ENCODE measurements at regions not wholly inside any gene's neighbourhood (a gene's known extent, or its start where the extent isn't known, plus 50 kb on each side); places are given as distances from the start of the nearest gene placed in this dataset.
"Not testable (repeated sequence)": the region's sequence is repeated elsewhere in the genome, so short reads cannot be mapped to it uniquely, and the experiment has no call there.

DNA sequence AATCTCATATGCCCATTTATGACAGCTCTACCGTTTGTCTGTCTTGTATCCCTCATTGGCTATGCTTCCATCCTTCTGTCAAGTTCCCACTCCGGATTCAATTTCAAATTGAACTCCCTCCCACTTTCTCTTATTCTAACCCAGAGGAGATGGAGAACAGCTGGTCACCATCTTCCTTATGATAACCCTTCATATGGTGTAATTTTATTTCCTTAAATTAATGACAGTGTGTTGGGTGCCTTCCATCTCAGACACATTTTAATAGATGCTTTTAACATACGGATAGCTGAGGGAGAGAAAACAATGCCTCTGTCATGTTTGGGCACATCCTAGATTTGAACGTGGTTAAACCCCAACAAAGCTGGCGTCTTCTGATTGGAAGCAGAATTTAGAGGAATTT lies 103.0 kb upstream of the PLXNA2 start:
- DNase-seq (ENCODE audit: low spot score): no peak

DNA sequence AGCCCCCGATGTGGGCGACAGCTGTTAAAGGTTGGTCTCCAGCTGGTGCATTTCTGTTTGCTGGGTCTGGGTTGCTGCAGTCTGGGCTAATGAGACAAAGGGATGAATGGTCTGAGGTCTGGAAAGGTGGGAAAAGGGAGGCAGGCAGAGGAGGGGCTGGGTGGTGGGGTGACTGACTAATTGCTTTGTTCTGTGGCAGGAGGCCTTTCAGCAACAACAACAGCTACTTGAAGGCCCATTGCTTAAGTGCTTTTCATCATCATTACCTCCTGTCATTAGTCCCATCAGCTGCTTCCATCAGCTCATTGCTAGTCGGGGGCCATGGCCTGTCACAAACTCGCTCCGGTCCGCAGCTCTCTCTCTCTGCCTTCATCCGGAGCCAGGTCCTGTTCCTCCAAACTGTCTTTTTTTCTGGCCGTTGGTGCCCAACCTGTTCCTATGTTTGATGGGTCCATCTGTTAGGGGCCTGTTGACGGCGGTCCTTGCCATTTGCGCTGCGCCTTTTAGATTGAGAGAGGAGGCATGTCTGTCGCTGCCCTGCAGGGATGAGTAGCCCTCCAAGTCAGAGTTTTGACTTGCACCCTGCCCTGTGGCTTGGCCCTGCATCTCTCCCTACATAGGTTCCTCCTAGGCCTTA lies 105.6 kb upstream of the PLXNA2 start:
- no peak for DNase-seq (ENCODE audit: low spot score)

DNA sequence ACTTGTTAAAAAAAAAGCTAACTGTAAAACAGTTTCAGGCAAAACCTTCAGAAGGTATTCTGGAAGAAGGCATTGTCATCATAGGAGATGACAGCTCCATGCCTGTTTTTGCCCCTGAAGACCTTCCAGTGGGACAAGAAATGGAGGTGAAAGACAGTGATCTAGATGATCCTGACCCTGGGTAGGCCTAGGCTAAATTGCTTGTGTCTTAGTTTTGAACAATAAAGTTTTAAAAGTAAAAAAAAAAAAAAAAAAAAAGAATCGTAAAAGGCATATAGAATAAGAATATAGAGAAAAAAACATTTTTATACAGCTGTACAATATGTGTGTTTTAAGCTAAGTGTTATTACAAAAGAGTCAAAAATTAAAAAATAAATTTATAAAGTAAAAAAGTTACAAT lies 106.6 kb upstream of the PLXNA2 start:
- no peak for DNase-seq (ENCODE audit: low spot score)

DNA sequence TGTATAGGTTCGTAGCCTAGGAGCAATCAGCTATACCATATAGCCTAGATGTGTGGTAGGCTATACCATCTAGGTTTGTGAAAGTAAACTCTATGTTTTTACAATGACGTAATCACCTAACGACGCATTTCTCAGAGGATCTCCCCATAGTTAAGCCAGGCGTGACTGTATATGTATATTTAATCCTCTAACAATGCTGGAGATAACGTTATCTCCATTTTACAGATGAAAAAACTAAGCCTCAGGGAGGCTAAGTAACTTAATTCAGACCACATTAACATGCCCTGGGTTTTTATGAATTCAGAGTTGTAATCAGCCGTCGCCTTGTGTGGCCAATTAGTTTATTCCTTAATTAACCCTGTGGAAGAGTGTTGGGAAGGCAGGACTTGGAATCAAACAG lies 107.7 kb upstream of the PLXNA2 start:
- DNase-seq (ENCODE audit: low spot score): no peak

DNA sequence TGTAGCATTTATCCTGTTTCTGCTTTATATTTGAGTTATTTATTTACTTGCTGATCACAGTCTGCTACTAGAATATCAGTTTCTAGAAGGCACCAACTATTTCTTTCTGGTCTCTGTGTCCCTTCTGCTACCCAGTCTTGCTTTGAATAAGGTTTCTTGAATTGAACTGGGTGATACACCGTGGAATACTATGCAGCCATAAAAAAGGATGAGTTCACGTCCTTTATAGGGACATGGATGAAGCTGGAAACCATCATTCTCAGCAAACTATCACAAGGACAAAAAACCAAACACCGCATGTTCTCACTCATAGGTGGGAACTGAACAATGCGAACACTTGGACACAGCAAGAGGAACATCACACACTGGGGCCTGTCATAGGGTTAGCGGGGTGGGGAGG lies 109.6 kb upstream of the PLXNA2 start:
- DNase-seq (ENCODE audit: low spot score): not testable (repeated sequence)

DNA sequence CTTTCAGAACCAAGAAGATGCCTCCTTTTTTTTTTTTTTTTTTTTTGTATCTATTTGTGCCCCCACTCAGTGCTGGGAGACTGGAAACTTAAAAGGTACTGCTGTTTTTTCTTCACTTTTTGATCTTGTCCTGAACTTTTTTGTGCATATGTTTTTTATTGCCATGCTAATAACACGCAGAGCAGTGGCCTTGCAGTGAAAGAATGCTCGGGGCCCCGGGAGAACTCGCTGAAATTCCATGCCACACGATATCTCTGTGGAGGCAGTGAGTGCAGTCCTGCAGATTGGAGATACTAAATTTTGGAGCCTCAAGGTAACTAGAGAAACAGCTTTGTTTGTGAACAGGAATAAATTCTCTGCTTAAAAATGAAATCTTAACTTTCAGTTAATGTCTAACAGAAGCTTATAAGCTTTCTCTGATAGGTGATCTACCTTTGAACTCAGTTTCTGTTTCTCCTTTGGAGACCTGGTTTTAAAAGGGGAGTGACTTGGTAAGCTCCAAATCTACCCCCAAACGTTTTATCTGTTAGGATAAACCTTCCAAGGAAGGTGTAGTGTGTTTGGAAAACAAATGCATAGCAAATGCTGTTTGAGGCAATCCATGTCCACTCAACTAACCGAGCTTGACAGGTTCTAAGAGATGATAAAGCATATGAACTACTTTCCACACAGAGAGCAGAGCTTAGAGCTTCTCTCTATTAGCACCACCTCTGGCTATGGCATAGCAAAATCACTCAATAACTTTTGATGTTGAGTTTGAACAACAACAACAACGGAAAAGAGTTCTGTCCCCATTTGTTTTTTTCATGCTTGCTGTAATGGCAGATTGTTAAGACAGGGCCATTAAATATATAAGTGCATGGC lies 113.7 kb upstream of the PLXNA2 start:
- DNase-seq (ENCODE audit: low spot score): no peak

DNA sequence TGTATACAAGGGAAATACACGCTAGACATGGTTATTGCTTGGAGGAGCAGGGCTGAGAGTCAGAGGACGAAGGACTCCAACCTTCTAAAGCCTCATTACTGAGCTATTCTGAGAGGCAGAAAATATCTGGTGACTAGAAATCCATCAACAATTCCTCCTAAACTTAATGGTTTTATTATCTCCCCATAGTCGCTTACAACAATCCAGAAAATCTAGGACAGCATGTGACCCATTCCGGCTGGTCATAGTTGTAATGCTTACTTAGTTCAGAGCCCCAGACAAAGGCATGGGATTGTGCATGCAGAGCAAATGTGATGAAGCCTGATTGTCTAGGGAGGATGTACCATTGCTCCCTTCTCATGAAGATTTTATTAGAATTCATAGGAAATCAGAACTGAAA lies 114.5 kb upstream of the PLXNA2 start:
- no peak for DNase-seq (ENCODE audit: low spot score)

DNA sequence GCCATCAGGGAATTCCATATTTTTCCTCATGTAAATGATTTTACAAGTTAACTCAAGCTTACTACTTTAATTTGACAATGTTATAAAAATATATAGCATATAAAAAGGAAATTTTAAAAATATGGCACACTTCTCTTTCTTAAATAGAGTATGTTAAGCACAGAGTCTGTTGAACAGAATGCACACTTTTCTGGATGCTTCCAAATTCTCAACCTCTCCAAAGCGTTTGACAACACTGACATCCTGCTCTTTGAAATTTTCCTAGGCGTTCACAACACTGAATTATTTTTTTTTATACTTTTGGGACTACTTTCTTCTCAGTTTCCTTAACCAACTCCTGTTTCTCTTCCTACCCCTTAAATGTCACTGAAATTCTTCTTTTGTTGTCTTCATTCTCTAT lies 117.8 kb upstream of the PLXNA2 start:
- DNase-seq (ENCODE audit: low spot score): no peak

DNA sequence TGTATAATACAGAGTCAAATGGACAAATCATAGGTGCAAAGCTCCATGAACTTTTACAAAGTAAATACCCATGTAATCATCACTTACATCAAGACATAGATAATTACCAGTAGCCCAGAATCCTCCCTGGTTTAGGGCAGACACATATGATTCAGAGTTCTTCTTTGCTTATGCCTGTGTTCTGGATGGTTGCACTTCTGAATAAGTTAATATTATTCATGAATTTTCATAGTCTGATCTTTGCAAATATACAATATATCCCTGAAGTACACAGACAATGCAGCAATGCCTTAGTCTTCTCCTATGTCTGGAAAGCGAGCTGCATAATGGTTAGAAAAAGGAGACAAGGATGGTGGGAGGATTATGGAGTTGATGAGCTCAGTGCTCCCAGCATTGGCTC lies 122.4 kb upstream of the PLXNA2 start:
- no peak for DNase-seq (ENCODE audit: low spot score)

DNA sequence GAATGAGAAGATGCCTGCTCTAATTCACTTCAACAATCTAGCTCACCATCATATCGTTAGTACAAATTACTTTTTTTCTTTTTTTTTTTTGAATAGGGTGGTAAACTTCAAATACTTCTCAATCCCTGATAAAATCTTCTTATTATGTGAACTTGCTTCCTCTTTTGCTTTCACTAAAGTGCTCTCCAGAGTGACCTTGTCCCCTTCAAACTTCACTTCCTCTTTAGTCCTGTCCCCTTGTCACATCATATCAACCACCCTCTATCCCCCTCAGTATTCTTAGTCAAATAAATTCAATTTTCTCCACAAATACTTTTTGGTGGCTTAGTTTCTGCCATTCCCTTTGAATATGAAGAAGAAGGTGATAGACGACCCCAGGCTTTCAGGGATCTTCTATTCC lies 124.9 kb upstream of the PLXNA2 start:
- no peak for DNase-seq (ENCODE audit: low spot score)

DNA sequence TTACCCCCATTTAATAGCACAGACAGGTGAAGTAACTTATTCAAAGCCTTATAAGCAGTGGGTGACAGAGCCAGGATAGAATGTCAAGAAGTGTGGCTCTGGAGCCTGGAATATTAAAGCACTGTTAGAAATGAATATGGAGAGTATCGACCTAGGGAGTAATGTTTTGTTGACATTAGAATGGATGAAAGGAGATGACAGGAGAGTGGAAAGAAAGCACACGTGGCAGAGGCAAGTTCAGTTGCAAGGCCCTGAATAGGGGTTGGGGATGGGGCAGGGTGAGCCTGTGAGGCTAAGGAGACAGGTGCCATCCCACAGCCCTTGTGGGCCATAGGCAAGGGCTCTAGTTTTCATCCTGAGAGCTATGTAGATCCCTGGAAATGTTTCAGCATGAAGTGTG lies 125.5 kb upstream of the PLXNA2 start:
- DNase-seq (ENCODE audit: low spot score): no peak

DNA sequence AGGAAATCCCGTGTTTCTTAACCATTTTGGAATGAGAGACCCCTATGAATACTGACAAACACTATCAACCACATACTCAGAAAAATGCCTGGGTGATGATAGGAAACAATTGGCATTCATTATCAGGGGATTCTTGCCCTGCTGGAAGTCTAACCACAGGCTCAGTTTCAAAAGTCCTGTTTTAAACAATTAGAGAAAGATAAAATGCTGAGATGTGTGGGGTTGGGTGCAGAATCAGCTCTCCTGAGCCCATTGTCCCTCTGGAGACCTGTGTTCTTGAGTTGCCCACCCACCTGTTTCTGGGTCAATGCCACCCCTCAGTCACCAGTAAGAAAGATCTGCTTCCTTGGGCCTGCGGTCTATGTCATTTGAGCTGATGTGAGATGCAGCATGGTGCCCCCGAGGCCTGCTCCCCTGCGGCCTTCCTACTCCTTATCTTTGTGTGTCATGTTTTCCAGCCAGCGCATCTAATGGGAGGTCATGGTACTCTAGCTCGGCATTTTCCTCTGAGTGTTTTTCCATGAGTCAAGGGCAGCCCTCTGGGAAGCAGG lies 130.3 kb upstream of the PLXNA2 start:
- no peak for DNase-seq (ENCODE audit: low spot score)

DNA sequence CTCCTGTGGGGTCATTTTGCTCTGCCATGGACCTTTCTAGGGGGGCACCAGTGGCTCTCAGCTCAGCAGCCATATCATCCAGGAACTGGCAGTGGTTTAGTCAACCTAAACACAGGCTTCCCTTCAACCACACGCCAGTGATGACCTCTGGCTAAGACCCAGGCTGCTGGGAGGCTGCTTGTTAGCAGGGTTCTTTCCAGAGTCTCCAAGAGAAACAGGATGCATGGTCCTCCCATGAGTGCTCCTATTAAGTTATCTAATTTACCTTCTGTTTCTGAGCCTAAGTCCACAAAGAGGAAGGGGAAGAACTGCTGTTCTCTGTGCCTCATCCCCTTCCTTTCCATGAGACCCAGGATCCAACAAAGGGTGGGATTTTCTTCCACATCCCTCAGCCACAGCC lies 137.3 kb upstream of the PLXNA2 start:
- no peak for DNase-seq (ENCODE audit: low spot score)

DNA sequence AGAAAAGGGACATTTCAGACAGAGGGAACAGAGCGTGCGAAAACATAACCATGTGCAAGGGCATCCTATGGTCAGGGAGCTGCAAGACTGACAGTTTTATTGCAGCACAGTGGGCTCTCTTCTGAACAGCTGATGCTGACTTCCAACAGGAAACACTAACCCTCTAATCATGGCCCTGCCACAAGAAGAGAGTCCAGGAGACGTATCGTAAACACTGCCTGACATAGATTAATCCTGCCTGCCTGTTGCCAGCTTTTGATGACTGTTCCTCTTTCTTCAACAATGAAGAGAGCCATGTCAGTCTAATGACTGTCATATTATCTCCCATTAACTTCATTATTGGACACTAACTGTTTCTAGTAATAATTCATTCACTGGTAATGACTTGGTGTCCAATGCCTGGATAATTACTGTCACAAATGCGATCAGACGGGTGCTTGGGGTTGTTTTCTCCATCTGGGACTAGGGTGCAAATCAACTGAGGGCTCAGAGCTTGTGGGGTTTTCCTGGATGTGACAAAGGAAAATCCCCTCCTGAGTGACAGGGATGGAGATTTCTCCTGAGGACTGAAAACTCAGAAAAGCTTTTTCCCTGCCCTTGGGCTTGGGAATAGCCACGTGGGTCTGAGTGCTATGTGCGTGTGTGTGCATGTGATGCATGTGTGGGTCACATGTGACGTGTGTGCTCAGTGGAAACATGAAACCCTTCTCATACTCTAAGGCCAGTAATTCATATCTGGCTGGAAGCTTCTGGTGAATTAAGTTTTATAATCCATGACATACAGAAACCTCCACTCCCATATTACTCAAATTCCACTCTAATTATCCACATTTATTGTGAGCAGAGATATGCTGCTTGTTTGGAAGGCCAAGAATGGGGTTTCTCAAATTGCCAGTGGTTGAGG lies 144.0 kb upstream of the PLXNA2 start:
- no peak for DNase-seq (ENCODE audit: low spot score)

DNA sequence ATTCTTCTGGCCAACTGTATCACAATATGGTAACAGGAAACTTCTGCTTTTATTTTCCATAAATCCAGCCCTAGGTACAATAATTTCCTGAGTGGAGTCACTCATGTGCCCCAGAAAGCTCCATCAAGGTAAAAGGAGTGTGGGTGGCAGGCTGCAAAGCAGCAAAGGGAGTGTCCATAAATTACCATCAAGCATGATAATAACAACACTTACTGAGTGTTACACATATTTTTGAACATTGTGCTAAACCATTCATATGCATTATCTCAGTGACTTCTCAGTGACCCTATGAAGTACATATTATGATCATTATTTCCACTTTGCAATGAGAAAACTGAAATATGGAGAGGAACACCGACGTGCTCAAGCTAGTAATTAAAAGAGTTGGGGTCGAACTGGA lies 149.2 kb upstream of the PLXNA2 start:
- DNase-seq (ENCODE audit: low spot score): no peak

DNA sequence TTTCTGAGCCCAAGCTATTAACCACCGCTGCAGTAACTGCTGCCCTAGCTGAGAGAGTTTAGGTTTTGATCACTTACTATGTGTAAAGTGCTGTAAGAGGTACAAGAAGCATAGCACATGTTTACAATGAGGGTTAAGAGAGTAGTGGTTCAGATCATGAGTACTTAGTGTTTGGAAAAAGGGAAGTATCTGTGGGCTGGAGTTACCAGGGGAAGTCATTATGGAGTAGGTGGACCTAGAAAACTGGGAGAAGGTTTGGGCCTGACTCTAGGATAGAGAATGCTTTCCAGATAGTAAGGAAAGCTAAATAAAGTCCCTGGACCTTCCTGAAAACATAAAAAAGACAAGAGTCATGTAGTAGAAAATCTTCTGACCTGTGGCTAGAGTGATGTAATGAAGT lies 149.6 kb upstream of the PLXNA2 start:
- no peak for DNase-seq (ENCODE audit: low spot score)

DNA sequence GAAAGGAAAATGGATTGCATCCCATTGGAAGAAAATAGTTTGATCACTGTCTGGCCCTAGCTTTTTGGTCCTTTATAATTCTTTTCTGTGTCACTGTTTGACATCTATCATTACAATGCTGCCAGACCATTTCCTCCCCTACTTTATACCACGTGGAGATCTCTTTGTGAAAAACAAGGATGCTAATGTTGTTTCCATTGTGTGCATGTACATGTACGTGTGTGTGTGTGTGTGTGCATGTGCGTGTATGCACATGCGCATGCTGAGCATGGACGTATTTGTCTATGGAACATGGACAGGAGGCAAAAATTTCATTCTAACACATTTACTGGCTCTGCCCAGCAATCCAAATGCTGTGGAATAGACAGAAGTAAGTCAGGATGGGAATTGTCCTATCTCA lies 153.1 kb upstream of the PLXNA2 start:
- no peak for DNase-seq (ENCODE audit: low spot score)

DNA sequence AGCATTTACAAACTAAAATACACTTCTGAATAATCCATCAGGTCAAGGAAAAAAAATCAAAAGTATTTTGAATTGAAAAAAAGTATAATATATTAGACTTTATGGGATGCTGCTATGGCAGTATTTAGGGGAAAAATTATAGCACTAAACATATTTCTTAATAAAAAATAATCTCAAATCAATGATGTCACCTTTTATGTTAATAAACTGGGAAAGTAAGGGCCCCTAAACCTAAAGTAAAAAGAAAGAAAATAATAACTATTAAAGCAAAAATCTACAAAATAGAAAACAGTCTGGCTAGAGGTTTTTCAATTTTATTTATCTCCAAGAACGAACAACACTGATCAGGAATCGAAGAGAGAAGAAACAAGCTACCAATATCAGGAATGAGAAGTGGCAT lies 160.8 kb upstream of the PLXNA2 start:
- DNase-seq (ENCODE audit: low spot score): no peak

DNA sequence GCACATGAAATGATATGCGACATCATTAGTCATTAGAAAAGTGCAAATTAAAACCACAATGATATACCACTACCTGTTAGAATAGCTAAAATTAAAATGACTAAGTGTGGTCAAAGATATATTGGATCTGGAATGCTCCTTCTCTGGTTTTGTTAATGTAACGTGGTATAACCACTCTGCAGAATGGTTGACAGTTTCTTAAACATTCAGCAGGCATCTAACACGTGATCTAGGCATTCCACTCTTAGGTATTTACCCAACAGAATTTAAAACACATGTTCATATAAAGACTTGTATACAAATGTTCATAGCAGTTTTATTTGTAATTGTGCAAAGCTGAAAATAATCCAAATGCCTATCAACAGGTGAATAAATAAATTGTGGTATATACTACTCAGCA lies 165.0 kb upstream of the PLXNA2 start:
- DNase-seq (ENCODE audit: low spot score): no peak

DNA sequence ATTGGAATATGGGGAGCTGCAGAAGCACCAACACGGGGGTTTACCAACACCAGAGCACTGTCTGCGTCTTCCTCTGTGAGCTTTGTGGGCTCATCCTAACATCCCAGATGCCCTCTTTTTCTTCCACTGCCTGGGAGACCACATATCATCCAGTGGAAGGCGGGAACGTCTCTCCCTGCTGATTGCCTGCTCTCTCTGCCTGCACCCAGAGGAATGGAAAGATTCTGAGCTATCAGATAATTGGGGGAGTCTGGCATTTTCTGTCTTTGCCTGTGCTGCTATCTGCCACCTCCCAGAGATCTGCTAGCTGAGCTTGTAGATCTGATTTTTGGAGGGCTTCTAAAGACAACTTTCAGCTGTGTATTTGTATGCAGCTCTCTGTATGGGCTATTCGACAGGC lies 166.2 kb upstream of the PLXNA2 start:
- no peak for DNase-seq (ENCODE audit: low spot score)

DNA sequence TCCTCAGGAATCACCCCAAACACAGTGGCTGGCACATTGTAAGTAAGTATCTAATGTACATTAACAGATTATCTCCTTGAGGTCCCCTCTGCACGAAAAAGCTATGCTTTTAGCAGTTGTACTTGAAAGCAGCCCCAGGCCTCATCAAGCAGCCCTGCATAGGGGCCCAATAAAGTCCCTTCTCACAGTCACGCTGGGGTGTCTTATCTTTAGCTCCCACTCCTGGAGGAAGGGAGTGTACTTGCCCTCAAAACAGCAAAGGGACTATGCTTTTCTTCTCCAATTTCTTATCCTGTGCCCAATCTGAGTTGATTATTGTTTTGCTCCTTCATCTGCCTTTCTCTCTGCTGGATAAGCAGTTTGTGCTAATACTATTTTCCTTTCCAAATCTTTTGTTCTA lies 168.8 kb upstream of the PLXNA2 start:
- no peak for DNase-seq (ENCODE audit: low spot score)

DNA sequence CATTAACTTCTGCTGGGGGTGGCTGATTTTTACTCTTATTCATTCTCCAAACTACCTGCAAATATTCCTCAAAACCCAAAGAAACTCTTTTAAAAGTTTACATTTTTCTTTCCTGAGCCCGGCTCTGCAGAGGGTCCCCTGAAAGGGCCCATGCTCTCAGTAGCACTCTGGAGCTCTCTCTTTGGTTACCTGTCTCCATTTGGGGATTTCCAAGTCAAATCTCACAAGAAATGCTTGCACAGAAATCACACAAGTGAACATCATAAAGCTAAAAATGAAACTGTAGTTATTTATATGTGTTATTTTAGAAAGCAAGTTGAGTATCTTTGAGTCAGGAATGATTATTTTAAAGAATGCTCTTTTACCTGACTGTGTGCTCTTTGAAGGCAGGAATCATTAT lies 174.5 kb upstream of the PLXNA2 start:
- no peak for DNase-seq (ENCODE audit: low spot score)

All from germinal center (tissue), 1 donor.